ENCODE measurements at regions not wholly inside any gene's neighbourhood (a gene's known extent, or its start where the extent isn't known, plus 50 kb on each side); places are given as distances from the start of the nearest gene placed in this dataset.

- H3K27ac Mint-ChIP-seq = no peak overlapping the region
- peaks cover 17% of the 10 kb centered on the region for H3K9me3 Mint-ChIP-seq
- ChIA-PET CTCF (no interaction called here), POLR2A (no interaction called here)
- DNase-seq = no peak
- no peak overlapping the region for H3K4me3 Mint-ChIP-seq
- no peaks in the 10 kb centered on the region for H3K4me1 Mint-ChIP-seq
- H3K36me3 Mint-ChIP-seq (ENCODE audit: low read depth) = no peaks in the 10 kb centered on the region
- no peaks in the 10 kb centered on the region for H3K27me3 Mint-ChIP-seq
Measured at GRCh38 chr2:123723706-123724105, 301.4 kb upstream of the CNTNAP5 start.

GRCh38 chr2:123732563-123732962, 292.5 kb upstream of the CNTNAP5 start:
- CTCF ChIA-PET = no interaction called here
- Mint-ChIP-seq H3K36me3 (ENCODE audit: low read depth) (no peaks in the 10 kb centered on the region), H3K27me3 (no peaks in the 10 kb centered on the region), H3K4me3 (no peak overlapping the region), H3K27ac (no peak overlapping the region), H3K9me3 (peaks cover 7% of the 10 kb centered on the region), H3K4me1 (no peaks in the 10 kb centered on the region)
- DNase-seq = no peak
- POLR2A ChIA-PET = no interaction called here

- H3K9me3 Mint-ChIP-seq = no peaks in the 10 kb centered on the region
- no peaks in the 10 kb centered on the region for H3K27me3 Mint-ChIP-seq
- no peak overlapping the region for H3K4me3 Mint-ChIP-seq
- no peak for DNase-seq
- no peak overlapping the region for H3K27ac Mint-ChIP-seq
- no peaks in the 10 kb centered on the region for H3K36me3 Mint-ChIP-seq (ENCODE audit: low read depth)
- POLR2A ChIA-PET = no interaction called here
- CTCF ChIA-PET = no interaction called here
- H3K4me1 Mint-ChIP-seq = no peaks in the 10 kb centered on the region
Measured at GRCh38 chr2:123737371-123737770, 287.7 kb upstream of the CNTNAP5 start.

GRCh38 chr2:123738643-123739042, 286.4 kb upstream of the CNTNAP5 start:
- Mint-ChIP-seq H3K4me3 (no peak overlapping the region), H3K27me3 (no peaks in the 10 kb centered on the region), H3K36me3 (ENCODE audit: low read depth) (no peaks in the 10 kb centered on the region), H3K27ac (no peak overlapping the region), H3K9me3 (peaks cover 2% of the 10 kb centered on the region), H3K4me1 (no peaks in the 10 kb centered on the region)
- POLR2A ChIA-PET = no interaction called here
- DNase-seq = no peak
- CTCF ChIA-PET = no interaction called here

GRCh38 chr2:123746006-123746405, 279.1 kb upstream of the CNTNAP5 start:
- Mint-ChIP-seq H3K27ac (no peak overlapping the region), H3K9me3 (peaks cover 3% of the 10 kb centered on the region), H3K4me3 (no peak overlapping the region), H3K4me1 (no peaks in the 10 kb centered on the region), H3K27me3 (no peaks in the 10 kb centered on the region), H3K36me3 (ENCODE audit: low read depth) (no peaks in the 10 kb centered on the region)
- no peak for DNase-seq
- ChIA-PET CTCF (no interaction called here), POLR2A (no interaction called here)

- Mint-ChIP-seq H3K4me3 (no peak overlapping the region), H3K9me3 (peaks cover 3% of the 10 kb centered on the region), H3K27me3 (no peaks in the 10 kb centered on the region), H3K27ac (no peak overlapping the region), H3K4me1 (no peaks in the 10 kb centered on the region), H3K36me3 (ENCODE audit: low read depth) (no peaks in the 10 kb centered on the region)
- POLR2A ChIA-PET = no interaction called here
- no peak for DNase-seq
- CTCF ChIA-PET = no interaction called here
Measured at GRCh38 chr2:123747326-123747725, 277.8 kb upstream of the CNTNAP5 start.

- H3K4me1 Mint-ChIP-seq = no peaks in the 10 kb centered on the region
- no peaks in the 10 kb centered on the region for H3K27me3 Mint-ChIP-seq
- ChIA-PET POLR2A (no interaction called here), CTCF (no interaction called here)
- no peaks in the 10 kb centered on the region for H3K36me3 Mint-ChIP-seq (ENCODE audit: low read depth)
- no peak overlapping the region for H3K4me3 Mint-ChIP-seq
- peaks cover 17% of the 10 kb centered on the region for H3K9me3 Mint-ChIP-seq
- DNase-seq = no peak
- H3K27ac Mint-ChIP-seq = no peak overlapping the region
Measured at GRCh38 chr2:123762221-123762620, 262.9 kb upstream of the CNTNAP5 start.

GRCh38 chr2:123768233-123768632, 256.9 kb upstream of the CNTNAP5 start:
- no peaks in the 10 kb centered on the region for H3K27me3 Mint-ChIP-seq
- H3K36me3 Mint-ChIP-seq (ENCODE audit: low read depth) = no peaks in the 10 kb centered on the region
- no peaks in the 10 kb centered on the region for H3K4me1 Mint-ChIP-seq
- no peak overlapping the region for H3K27ac Mint-ChIP-seq
- ChIA-PET CTCF (no interaction called here), POLR2A (no interaction called here)
- no peak for DNase-seq
- H3K4me3 Mint-ChIP-seq = no peak overlapping the region
- peaks cover 8% of the 10 kb centered on the region for H3K9me3 Mint-ChIP-seq

GRCh38 chr2:123769001-123769400, 256.1 kb upstream of the CNTNAP5 start:
- Mint-ChIP-seq H3K27me3 (no peaks in the 10 kb centered on the region), H3K4me1 (no peaks in the 10 kb centered on the region), H3K27ac (no peak overlapping the region), H3K36me3 (ENCODE audit: low read depth) (no peaks in the 10 kb centered on the region), H3K9me3 (peaks cover 7% of the 10 kb centered on the region), H3K4me3 (no peak overlapping the region)
- ChIA-PET POLR2A (no interaction called here), CTCF (no interaction called here)
- DNase-seq = no peak

- Mint-ChIP-seq H3K27me3 (no peaks in the 10 kb centered on the region), H3K4me3 (no peak overlapping the region), H3K9me3 (peaks cover 6% of the 10 kb centered on the region), H3K36me3 (ENCODE audit: low read depth) (no peaks in the 10 kb centered on the region), H3K4me1 (no peaks in the 10 kb centered on the region), H3K27ac (no peak overlapping the region)
- ChIA-PET POLR2A (no interaction called here), CTCF (no interaction called here)
- DNase-seq = no peak
Measured at GRCh38 chr2:123770996-123771720, 253.9 kb upstream of the CNTNAP5 start.

GRCh38 chr2:123771928-123772632, 253.0 kb upstream of the CNTNAP5 start:
- no peaks in the 10 kb centered on the region for H3K4me1 Mint-ChIP-seq
- H3K36me3 Mint-ChIP-seq (ENCODE audit: low read depth) = no peaks in the 10 kb centered on the region
- no peak for DNase-seq
- peaks cover 6% of the 10 kb centered on the region for H3K9me3 Mint-ChIP-seq
- H3K27me3 Mint-ChIP-seq = no peaks in the 10 kb centered on the region
- ChIA-PET POLR2A (no interaction called here), CTCF (no interaction called here)
- H3K27ac Mint-ChIP-seq = no peak overlapping the region
- H3K4me3 Mint-ChIP-seq = no peak overlapping the region

- H3K4me3 Mint-ChIP-seq = no peak overlapping the region
- H3K27ac Mint-ChIP-seq = no peak overlapping the region
- POLR2A ChIA-PET = no interaction called here
- H3K36me3 Mint-ChIP-seq (ENCODE audit: low read depth) = no peaks in the 10 kb centered on the region
- CTCF ChIA-PET = no interaction called here
- H3K9me3 Mint-ChIP-seq = peaks cover 15% of the 10 kb centered on the region
- no peaks in the 10 kb centered on the region for H3K27me3 Mint-ChIP-seq
- no peak for DNase-seq
- no peaks in the 10 kb centered on the region for H3K4me1 Mint-ChIP-seq
Measured at GRCh38 chr2:123777116-123777515, 248.0 kb upstream of the CNTNAP5 start.

GRCh38 chr2:123783164-123783563, 241.9 kb upstream of the CNTNAP5 start:
- Mint-ChIP-seq H3K4me3 (no peak overlapping the region), H3K4me1 (no peaks in the 10 kb centered on the region), H3K36me3 (ENCODE audit: low read depth) (no peaks in the 10 kb centered on the region), H3K9me3 (peaks cover 20% of the 10 kb centered on the region), H3K27me3 (no peaks in the 10 kb centered on the region), H3K27ac (no peak overlapping the region)
- CTCF ChIA-PET = no interaction called here
- DNase-seq = no peak
- POLR2A ChIA-PET = no interaction called here

- ChIA-PET CTCF (no interaction called here), POLR2A (no interaction called here)
- no peak for DNase-seq
- H3K9me3 Mint-ChIP-seq = peaks cover 14% of the 10 kb centered on the region
- H3K4me3 Mint-ChIP-seq = no peak overlapping the region
- no peak overlapping the region for H3K27ac Mint-ChIP-seq
- H3K4me1 Mint-ChIP-seq = no peaks in the 10 kb centered on the region
- no peaks in the 10 kb centered on the region for H3K36me3 Mint-ChIP-seq (ENCODE audit: low read depth)
- no peaks in the 10 kb centered on the region for H3K27me3 Mint-ChIP-seq
Measured at GRCh38 chr2:123785332-123785731, 239.8 kb upstream of the CNTNAP5 start.
